GM18858 (cell line): ENCODE measurements at regions not wholly inside any gene's neighbourhood (a gene's known extent, or its start where the extent isn't known, plus 50 kb on each side); places are given as distances from the start of the nearest gene placed in this dataset.

Experiments used
- ATAC-seq: cut with Tn5 transposase; IDR thresholded peaks from one replicate; pipeline ENCODE4 v1.9.1; 2021; ENCODE audit not compliant: unreplicated experiment

- no peak for ATAC-seq
These were observed 102.1 kb upstream of the SHH start for GRCh38 chr7:155914341-155914740.

- ATAC-seq, result no peak
These were observed 101.5 kb upstream of the SHH start for GRCh38 chr7:155913719-155914118.

- no peak for ATAC-seq
These were observed 101.0 kb upstream of the SHH start for GRCh38 chr7:155913291-155913690.

GRCh38 chr7:155911471-155912105 lies 99.3 kb upstream of the SHH start:
- no peak for ATAC-seq

- ATAC-seq, result no peak
These were observed 96.1 kb upstream of the SHH start for GRCh38 chr7:155908385-155908784.

- ATAC-seq, result no peak
These were observed 95.4 kb upstream of the SHH start for GRCh38 chr7:155907450-155908200.

GRCh38 chr7:155901176-155901575 lies 88.9 kb upstream of the SHH start:
- no peak for ATAC-seq

- ATAC-seq, result no peak
These were observed 87.3 kb upstream of the SHH start for GRCh38 chr7:155899596-155899995.

GRCh38 chr7:155897758-155898386 lies 85.6 kb upstream of the SHH start:
- no peak for ATAC-seq

GRCh38 chr7:155896531-155897263 lies 84.4 kb upstream of the SHH start:
- ATAC-seq, result no peak

GRCh38 chr7:155893664-155894063 lies 81.4 kb upstream of the SHH start:
- ATAC-seq, result no peak

GRCh38 chr7:155893176-155893575 lies 80.9 kb upstream of the SHH start:
- ATAC-seq, result no peak

GRCh38 chr7:155889636-155890511 lies 77.6 kb upstream of the SHH start:
- no peak for ATAC-seq

- ATAC-seq, result no peak
These were observed 74.9 kb upstream of the SHH start for GRCh38 chr7:155887174-155887525.

GRCh38 chr7:155886391-155887173 lies 74.3 kb upstream of the SHH start:
- no peak for ATAC-seq

- ATAC-seq, result no peak
These were observed 73.2 kb upstream of the SHH start for GRCh38 chr7:155885167-155886155.

- no peak for ATAC-seq
These were observed 72.2 kb upstream of the SHH start for GRCh38 chr7:155884225-155885166.
